ENCODE measurements at regions not wholly inside any gene's neighbourhood (a gene's known extent, or its start where the extent isn't known, plus 50 kb on each side); places are given as distances from the start of the nearest gene placed in this dataset.
"Not testable (repeated sequence)": the region's sequence is repeated elsewhere in the genome, so short reads cannot be mapped to it uniquely, and the experiment has no call there.

DNA sequence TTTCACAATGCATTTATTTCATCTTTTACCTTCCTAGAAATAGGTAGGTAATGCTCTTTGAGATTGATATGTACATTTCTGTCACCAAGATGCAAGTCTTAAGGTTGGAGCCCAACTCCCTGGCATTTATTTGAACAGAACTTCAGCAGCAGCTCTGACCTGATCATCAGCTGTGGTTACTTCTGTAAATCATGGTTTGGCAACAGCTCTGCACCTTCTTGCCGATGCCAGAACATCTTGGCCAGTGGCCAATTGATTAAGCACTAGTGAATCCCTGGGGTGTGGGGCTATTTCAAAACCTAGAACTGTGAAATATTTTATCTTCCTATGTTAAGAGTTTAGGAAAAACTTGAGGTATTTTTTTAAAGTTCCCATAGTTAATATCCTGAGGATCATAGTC is 124.8 kb upstream of the NYAP2 start:
- H3K27ac ChIP-seq (ENCODE audit: low read depth in 1 of 2, low read length in 1 of 2), result no peak overlapping the region
- H3K4me3 ChIP-seq (ENCODE audit: low read length in 2 of 2), result no peak overlapping the region
- no peaks in the 10 kb centered on the region for H3K4me1 ChIP-seq (ENCODE audit: control insufficient read depth in 2 of 2, insufficient read depth in 2 of 2, low read length in 2 of 2)
- H3K27me3 ChIP-seq (ENCODE audit: control insufficient read depth in 2 of 2, insufficient read depth in 1 of 2, low read length in 1 of 2), result no peaks in the 10 kb centered on the region
- DNase-seq (ENCODE audit: low read depth in 6 of 9, low spot score in 9 of 9), result no peak
- 51% methylated on average over 1 of the region's 1 CpG for WGBS
- no peaks in the 10 kb centered on the region for H3K36me3 ChIP-seq (ENCODE audit: control insufficient read depth in 2 of 2, insufficient read depth in 2 of 2, low read length in 1 of 2)
- H3K9me3 ChIP-seq (ENCODE audit: control insufficient read depth in 2 of 2, insufficient read depth in 1 of 2, low read length in 1 of 2), result no peaks in the 10 kb centered on the region

GRCh38 chr2:225272173-225272572 is 127.3 kb upstream of the NYAP2 start:
- Histone ChIP-seq H3K27me3 (ENCODE audit: control insufficient read depth in 2 of 2, insufficient read depth in 1 of 2, low read length in 1 of 2) (no peaks in the 10 kb centered on the region), H3K9me3 (ENCODE audit: control insufficient read depth in 2 of 2, insufficient read depth in 1 of 2, low read length in 1 of 2) (no peaks in the 10 kb centered on the region), H3K36me3 (ENCODE audit: control insufficient read depth in 2 of 2, insufficient read depth in 2 of 2, low read length in 1 of 2) (no peaks in the 10 kb centered on the region), H3K27ac (ENCODE audit: low read depth in 1 of 2, low read length in 1 of 2) (no peak overlapping the region), H3K4me1 (ENCODE audit: control insufficient read depth in 2 of 2, insufficient read depth in 2 of 2, low read length in 2 of 2) (no peaks in the 10 kb centered on the region), H3K4me3 (ENCODE audit: low read length in 2 of 2) (no peak overlapping the region)
- no peak for DNase-seq (ENCODE audit: low read depth in 6 of 9, low spot score in 9 of 9)

- H3K4me3 ChIP-seq (ENCODE audit: low read length in 2 of 2), result no peak overlapping the region
- H3K36me3 ChIP-seq (ENCODE audit: control insufficient read depth in 2 of 2, insufficient read depth in 2 of 2, low read length in 1 of 2), result no peaks in the 10 kb centered on the region
- no peak overlapping the region for H3K27ac ChIP-seq (ENCODE audit: low read depth in 1 of 2, low read length in 1 of 2)
- DNase-seq (ENCODE audit: low read depth in 6 of 9, low spot score in 9 of 9), result peak in 3 of 9 donors; percentile 1 to 37 (median 2)
- no peaks in the 10 kb centered on the region for H3K27me3 ChIP-seq (ENCODE audit: control insufficient read depth in 2 of 2, insufficient read depth in 1 of 2, low read length in 1 of 2)
- H3K9me3 ChIP-seq (ENCODE audit: control insufficient read depth in 2 of 2, insufficient read depth in 1 of 2, low read length in 1 of 2), result no peaks in the 10 kb centered on the region
- H3K4me1 ChIP-seq (ENCODE audit: control insufficient read depth in 2 of 2, insufficient read depth in 2 of 2, low read length in 2 of 2), result no peaks in the 10 kb centered on the region
- WGBS, result 44% methylated on average over 2 of the region's 2 CpGs
These were observed 128.6 kb upstream of the NYAP2 start for GRCh38 chr2:225270861-225271260.

DNA sequence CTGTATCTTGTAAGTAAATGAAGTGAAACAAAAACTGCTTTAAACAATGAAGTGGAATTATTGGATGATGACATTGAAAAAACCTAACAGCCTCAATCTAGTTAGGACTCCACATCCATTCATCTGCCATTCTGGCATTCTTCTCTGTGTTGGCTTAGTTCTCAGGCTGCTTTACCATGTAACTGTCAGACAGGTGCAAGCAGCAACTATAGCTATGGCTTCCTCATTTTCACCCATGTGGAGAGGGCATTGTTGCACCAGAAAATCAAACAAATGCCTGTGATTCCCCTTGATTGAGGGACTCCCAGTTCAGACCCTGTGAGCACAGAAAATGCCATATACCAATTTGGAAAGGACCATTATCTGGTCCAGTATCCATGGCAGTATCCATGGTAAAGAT is 129.5 kb upstream of the NYAP2 start:
- H3K36me3 ChIP-seq (ENCODE audit: control insufficient read depth in 2 of 2, insufficient read depth in 2 of 2, low read length in 1 of 2), result no peaks in the 10 kb centered on the region
- no peaks in the 10 kb centered on the region for H3K27me3 ChIP-seq (ENCODE audit: control insufficient read depth in 2 of 2, insufficient read depth in 1 of 2, low read length in 1 of 2)
- no peaks in the 10 kb centered on the region for H3K4me1 ChIP-seq (ENCODE audit: control insufficient read depth in 2 of 2, insufficient read depth in 2 of 2, low read length in 2 of 2)
- H3K9me3 ChIP-seq (ENCODE audit: control insufficient read depth in 2 of 2, insufficient read depth in 1 of 2, low read length in 1 of 2), result no peaks in the 10 kb centered on the region
- no peak for DNase-seq (ENCODE audit: low read depth in 6 of 9, low spot score in 9 of 9)
- H3K27ac ChIP-seq (ENCODE audit: low read depth in 1 of 2, low read length in 1 of 2), result no peak overlapping the region
- no peak overlapping the region for H3K4me3 ChIP-seq (ENCODE audit: low read length in 2 of 2)

DNA sequence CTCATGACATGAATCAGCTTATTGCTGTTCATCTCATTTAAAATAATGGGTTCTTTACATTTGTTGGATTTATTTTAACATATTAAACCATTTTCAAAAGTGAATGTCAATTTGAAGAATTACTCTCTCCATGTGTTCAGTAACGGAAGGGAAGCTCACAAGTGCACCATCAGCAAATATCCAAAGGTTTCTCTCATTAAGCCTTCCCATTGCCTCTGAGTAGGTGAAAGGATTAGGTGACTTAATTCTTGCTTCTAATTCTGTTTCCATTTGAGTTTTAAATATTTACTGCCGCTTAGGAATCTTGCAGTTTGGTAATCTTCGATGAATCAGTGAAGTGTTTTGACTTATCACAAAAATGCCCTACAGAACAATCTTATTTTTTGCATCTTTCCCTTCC is 145.1 kb upstream of the NYAP2 start:
- Histone ChIP-seq H3K27me3 (ENCODE audit: control insufficient read depth in 2 of 2, insufficient read depth in 1 of 2, low read length in 1 of 2) (no peaks in the 10 kb centered on the region), H3K36me3 (ENCODE audit: control insufficient read depth in 2 of 2, insufficient read depth in 2 of 2, low read length in 1 of 2) (no peaks in the 10 kb centered on the region), H3K4me1 (ENCODE audit: control insufficient read depth in 2 of 2, insufficient read depth in 2 of 2, low read length in 2 of 2) (no peaks in the 10 kb centered on the region), H3K27ac (ENCODE audit: low read depth in 1 of 2, low read length in 1 of 2) (no peak overlapping the region), H3K4me3 (ENCODE audit: low read length in 2 of 2) (no peak overlapping the region), H3K9me3 (ENCODE audit: control insufficient read depth in 2 of 2, insufficient read depth in 1 of 2, low read length in 1 of 2) (no peaks in the 10 kb centered on the region)
- DNase-seq (ENCODE audit: low read depth in 6 of 9, low spot score in 9 of 9), result no peak
- WGBS, result 76% methylated on average over 3 of the region's 3 CpGs

GRCh38 chr2:225244933-225245332 is 154.6 kb upstream of the NYAP2 start:
- H3K27me3 ChIP-seq (ENCODE audit: control insufficient read depth in 2 of 2, insufficient read depth in 1 of 2, low read length in 1 of 2), result no peaks in the 10 kb centered on the region
- DNase-seq (ENCODE audit: low read depth in 6 of 9, low spot score in 9 of 9), result no peak
- H3K4me1 ChIP-seq (ENCODE audit: control insufficient read depth in 2 of 2, insufficient read depth in 2 of 2, low read length in 2 of 2), result no peaks in the 10 kb centered on the region
- H3K4me3 ChIP-seq (ENCODE audit: low read length in 2 of 2), result no peak overlapping the region
- WGBS, result 71% methylated on average over 4 of the region's 4 CpGs
- no peaks in the 10 kb centered on the region for H3K9me3 ChIP-seq (ENCODE audit: control insufficient read depth in 2 of 2, insufficient read depth in 1 of 2, low read length in 1 of 2)
- H3K27ac ChIP-seq (ENCODE audit: low read depth in 1 of 2, low read length in 1 of 2), result no peak overlapping the region
- H3K36me3 ChIP-seq (ENCODE audit: control insufficient read depth in 2 of 2, insufficient read depth in 2 of 2, low read length in 1 of 2), result no peaks in the 10 kb centered on the region

DNA sequence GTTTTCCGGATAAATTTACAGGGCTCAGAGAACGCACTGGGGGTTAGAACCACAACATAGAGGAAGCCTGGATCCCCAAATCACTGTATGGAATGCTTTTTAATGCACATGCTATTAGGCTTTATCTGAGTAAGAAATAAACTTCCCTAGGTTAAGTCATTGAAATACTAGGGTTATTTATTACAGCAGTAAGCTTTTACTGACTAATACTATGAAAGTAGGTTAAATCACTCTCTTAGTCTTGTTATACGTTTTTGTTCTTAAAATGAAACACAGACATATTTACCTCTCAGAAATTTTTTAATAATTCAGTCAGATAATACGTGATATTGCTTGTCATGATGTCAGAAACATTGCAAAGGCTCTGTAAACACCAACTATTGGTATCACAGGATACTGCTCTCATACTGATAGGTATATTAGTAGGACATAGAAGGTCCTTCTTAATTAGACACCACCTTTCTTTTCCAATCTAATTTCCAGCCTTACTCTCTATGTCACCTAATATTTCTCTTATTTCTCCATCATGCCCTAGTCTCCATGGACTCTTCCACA is 162.7 kb upstream of the NYAP2 start:
- no peak overlapping the region for H3K4me3 ChIP-seq (ENCODE audit: low read length in 2 of 2)
- no peak for DNase-seq (ENCODE audit: low read depth in 6 of 9, low spot score in 9 of 9)
- no peaks in the 10 kb centered on the region for H3K4me1 ChIP-seq (ENCODE audit: control insufficient read depth in 2 of 2, insufficient read depth in 2 of 2, low read length in 2 of 2)
- WGBS, result 85% methylated on average over 4 of the region's 4 CpGs
- no peaks in the 10 kb centered on the region for H3K36me3 ChIP-seq (ENCODE audit: control insufficient read depth in 2 of 2, insufficient read depth in 2 of 2, low read length in 1 of 2)
- no peaks in the 10 kb centered on the region for H3K9me3 ChIP-seq (ENCODE audit: control insufficient read depth in 2 of 2, insufficient read depth in 1 of 2, low read length in 1 of 2)
- H3K27me3 ChIP-seq (ENCODE audit: control insufficient read depth in 2 of 2, insufficient read depth in 1 of 2, low read length in 1 of 2), result no peaks in the 10 kb centered on the region
- H3K27ac ChIP-seq (ENCODE audit: low read depth in 1 of 2, low read length in 1 of 2), result no peak overlapping the region

- no peak overlapping the region for H3K27ac ChIP-seq (ENCODE audit: low read depth in 1 of 2, low read length in 1 of 2)
- H3K4me1 ChIP-seq (ENCODE audit: control insufficient read depth in 2 of 2, insufficient read depth in 2 of 2, low read length in 2 of 2), result no peaks in the 10 kb centered on the region
- H3K9me3 ChIP-seq (ENCODE audit: control insufficient read depth in 2 of 2, insufficient read depth in 1 of 2, low read length in 1 of 2), result no peaks in the 10 kb centered on the region
- no peak overlapping the region for H3K4me3 ChIP-seq (ENCODE audit: low read length in 2 of 2)
- WGBS, result 84% methylated on average over 4 of the region's 4 CpGs
- H3K36me3 ChIP-seq (ENCODE audit: control insufficient read depth in 2 of 2, insufficient read depth in 2 of 2, low read length in 1 of 2), result no peaks in the 10 kb centered on the region
- H3K27me3 ChIP-seq (ENCODE audit: control insufficient read depth in 2 of 2, insufficient read depth in 1 of 2, low read length in 1 of 2), result no peaks in the 10 kb centered on the region
- no peak for DNase-seq (ENCODE audit: low read depth in 6 of 9, low spot score in 9 of 9)
These were observed 166.3 kb upstream of the NYAP2 start for GRCh38 chr2:225233234-225233633.

- Histone ChIP-seq H3K36me3 (ENCODE audit: control insufficient read depth in 2 of 2, insufficient read depth in 2 of 2, low read length in 1 of 2) (no peaks in the 10 kb centered on the region), H3K27me3 (ENCODE audit: control insufficient read depth in 2 of 2, insufficient read depth in 1 of 2, low read length in 1 of 2) (no peaks in the 10 kb centered on the region), H3K4me1 (ENCODE audit: control insufficient read depth in 2 of 2, insufficient read depth in 2 of 2, low read length in 2 of 2) (no peaks in the 10 kb centered on the region), H3K27ac (ENCODE audit: low read depth in 1 of 2, low read length in 1 of 2) (no peak overlapping the region), H3K9me3 (ENCODE audit: control insufficient read depth in 2 of 2, insufficient read depth in 1 of 2, low read length in 1 of 2) (no peaks in the 10 kb centered on the region), H3K4me3 (ENCODE audit: low read length in 2 of 2) (no peak overlapping the region)
- no peak for DNase-seq (ENCODE audit: low read depth in 6 of 9, low spot score in 9 of 9)
- WGBS, result 94% methylated on average over 6 of the region's 6 CpGs
These were observed 167.6 kb upstream of the NYAP2 start for GRCh38 chr2:225231900-225232299.

DNA sequence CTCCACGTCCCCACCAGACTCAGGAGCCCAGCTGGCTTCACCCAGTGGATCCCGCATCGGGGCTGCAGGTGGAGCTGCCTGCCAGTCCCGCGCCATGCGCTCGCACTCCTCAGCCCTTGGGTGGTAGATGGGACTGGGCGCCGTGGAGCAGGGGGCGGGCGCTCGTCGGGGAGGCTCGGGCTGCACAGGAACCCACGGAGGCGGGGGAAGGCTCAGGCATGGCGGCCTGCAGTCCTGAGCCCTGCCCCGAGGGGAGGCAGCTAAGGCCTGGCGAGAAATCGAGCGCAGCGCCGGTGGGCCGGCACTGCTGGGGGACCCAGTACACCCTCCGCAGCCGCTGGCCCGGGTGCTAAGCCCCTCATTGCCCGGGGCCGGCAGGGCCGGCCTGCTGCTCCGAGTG is 170.2 kb upstream of the NYAP2 start:
- not testable (repeated sequence) for H3K36me3 ChIP-seq (ENCODE audit: control insufficient read depth in 2 of 2, insufficient read depth in 2 of 2, low read length in 1 of 2); DNase-seq (ENCODE audit: low read depth in 6 of 9, low spot score in 9 of 9); H3K4me1 ChIP-seq (ENCODE audit: control insufficient read depth in 2 of 2, insufficient read depth in 2 of 2, low read length in 2 of 2); H3K27me3 ChIP-seq (ENCODE audit: control insufficient read depth in 2 of 2, insufficient read depth in 1 of 2, low read length in 1 of 2); H3K9me3 ChIP-seq (ENCODE audit: control insufficient read depth in 2 of 2, insufficient read depth in 1 of 2, low read length in 1 of 2); H3K4me3 ChIP-seq (ENCODE audit: low read length in 2 of 2); H3K27ac ChIP-seq (ENCODE audit: low read depth in 1 of 2, low read length in 1 of 2)
- 92% methylated on average over 30 of the region's 31 CpGs for WGBS
